Hepatocyte (in vitro differentiated cells): ENCODE measurements at regions not wholly inside any gene's neighbourhood (a gene's known extent, or its start where the extent isn't known, plus 50 kb on each side); places are given as distances from the start of the nearest gene placed in this dataset.

Source experiments
- DNase-seq: peaks from one replicate; pipeline ENCODE4 v3.0.0-alpha.2; 2016; ENCODE audit warnings: low spot score
- H2AFZ ChIP-seq: fragments of 200-600 bp; sonication (generic); 2 replicates; pipeline ENCODE4 v1.6.0; 2016; ENCODE audit warnings: antibody characterized with exemption, mild to moderate bottlenecking
- H3K27ac ChIP-seq: fragments of 200-600 bp; sonication (generic); 2 replicates; pipeline ENCODE4 v1.5.1; 2016; ENCODE audit warnings: mild to moderate bottlenecking
- H3K27me3 ChIP-seq: fragments of 200-600 bp; sonication (generic); 2 replicates; pipeline ENCODE4 v1.6.1; 2016
- H3K36me3 ChIP-seq: fragments of 200-600 bp; sonication (generic); replicated peaks from 2 replicates; pipeline ENCODE4 v1.5.1; 2016; ENCODE audit warnings: low read depth; ENCODE audit not compliant: insufficient read depth
- H3K4me1 ChIP-seq: fragments of 200-600 bp; sonication (generic); 2 replicates; pipeline ENCODE4 v1.5.1; 2016; ENCODE audit warnings: mild to moderate bottlenecking, moderate library complexity; ENCODE audit not compliant: insufficient read depth
- H3K4me2 ChIP-seq: fragments of 200-600 bp; sonication (generic); 2 replicates; pipeline ENCODE4 v1.6.0; 2016
- H3K4me3 ChIP-seq: fragments of 200-600 bp; sonication (generic); 2 replicates; pipeline ENCODE4 v1.5.1; 2016; ENCODE audit warnings: mild to moderate bottlenecking
- H3K79me2 ChIP-seq: fragments of 200-600 bp; sonication (generic); 2 replicates; pipeline ENCODE4 v1.6.0; 2017; ENCODE audit warnings: mild to moderate bottlenecking
- H3K9me2 ChIP-seq: fragments of 200-600 bp; sonication (generic); replicated peaks from 2 replicates; pipeline ENCODE4 v1.6.0; 2017; ENCODE audit warnings: mild to moderate bottlenecking; ENCODE audit not compliant: insufficient read depth
- H3K9me3 ChIP-seq: fragments of 200-600 bp; sonication (generic); 2 replicates; pipeline ENCODE4 v1.5.1; 2016; ENCODE audit warnings: low read depth, mild to moderate bottlenecking
- H4K20me1 ChIP-seq: fragments of 200-600 bp; sonication (generic); 2 replicates; pipeline ENCODE4 v1.6.0; 2016; ENCODE audit warnings: mild to moderate bottlenecking; ENCODE audit not compliant: insufficient read depth, poor library complexity, severe bottlenecking
- EZH2 ChIP-seq: fragments of 200-600 bp; sonication (generic); IDR thresholded peaks from 2 replicates; pipeline ENCODE4 v1.6.1; 2016; ENCODE audit warnings: antibody characterized with exemption, mild to moderate bottlenecking, borderline replicate concordance
- EZH2phosphoT487 ChIP-seq: fragments of 200-600 bp; sonication (generic); IDR thresholded peaks from one replicate; pipeline ENCODE4 v1.6.1; 2018; ENCODE audit warnings: antibody characterized with exemption, mild to moderate bottlenecking, low read depth, moderate library complexity; ENCODE audit not compliant: unreplicated experiment, severe bottlenecking
- WGBS: methylation state at CpG from one replicate; pipeline ENCODE4 v1.1.6; 2016; ENCODE audit warnings: low lambda C conversion rate; ENCODE audit errors: missing lambda C conversion rate; 5-methylcytosine and 5-hydroxymethylcytosine counted together
- TF ChIP-seq, protein P1 (sequence below): fragments of 200-600 bp; sonication (generic); IDR thresholded peaks from 2 replicates; pipeline ENCODE4 v1.5.1; 2016; ENCODE audit warnings: antibody characterized with exemption, mild to moderate bottlenecking; ENCODE audit not compliant: poor library complexity

GRCh38 chr4:138671106-138671505, 344.5 kb upstream of the NOCT start:
- Histone ChIP-seq H2AFZ (no peak overlapping the region), H3K4me3 (no peak overlapping the region), H3K27ac (no peak overlapping the region), H3K4me1 (no peaks in the 10 kb centered on the region), H3K36me3 (no peaks in the 10 kb centered on the region), H3K79me2 (no peaks in the 10 kb centered on the region), H4K20me1 (no peaks in the 10 kb centered on the region), H3K9me3 (no peaks in the 10 kb centered on the region), H3K4me2 (no peak overlapping the region), H3K9me2 (no peaks in the 10 kb centered on the region), H3K27me3 (no peaks in the 10 kb centered on the region)
- no peak for TF ChIP-seq EZH2phosphoT487
- no peak for TF ChIP-seq EZH2
- TF ChIP-seq, protein P1, sequence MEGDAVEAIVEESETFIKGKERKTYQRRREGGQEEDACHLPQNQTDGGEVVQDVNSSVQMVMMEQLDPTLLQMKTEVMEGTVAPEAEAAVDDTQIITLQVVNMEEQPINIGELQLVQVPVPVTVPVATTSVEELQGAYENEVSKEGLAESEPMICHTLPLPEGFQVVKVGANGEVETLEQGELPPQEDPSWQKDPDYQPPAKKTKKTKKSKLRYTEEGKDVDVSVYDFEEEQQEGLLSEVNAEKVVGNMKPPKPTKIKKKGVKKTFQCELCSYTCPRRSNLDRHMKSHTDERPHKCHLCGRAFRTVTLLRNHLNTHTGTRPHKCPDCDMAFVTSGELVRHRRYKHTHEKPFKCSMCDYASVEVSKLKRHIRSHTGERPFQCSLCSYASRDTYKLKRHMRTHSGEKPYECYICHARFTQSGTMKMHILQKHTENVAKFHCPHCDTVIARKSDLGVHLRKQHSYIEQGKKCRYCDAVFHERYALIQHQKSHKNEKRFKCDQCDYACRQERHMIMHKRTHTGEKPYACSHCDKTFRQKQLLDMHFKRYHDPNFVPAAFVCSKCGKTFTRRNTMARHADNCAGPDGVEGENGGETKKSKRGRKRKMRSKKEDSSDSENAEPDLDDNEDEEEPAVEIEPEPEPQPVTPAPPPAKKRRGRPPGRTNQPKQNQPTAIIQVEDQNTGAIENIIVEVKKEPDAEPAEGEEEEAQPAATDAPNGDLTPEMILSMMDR, result no peak
- no peak for DNase-seq

- H3K4me2 ChIP-seq, result no peak overlapping the region
- H3K9me2 ChIP-seq, result no peaks in the 10 kb centered on the region
- H4K20me1 ChIP-seq, result no peaks in the 10 kb centered on the region
- H3K27me3 ChIP-seq, result no peaks in the 10 kb centered on the region
- H3K36me3 ChIP-seq, result no peaks in the 10 kb centered on the region
- H3K4me3 ChIP-seq, result no peak overlapping the region
- H3K27ac ChIP-seq, result no peak overlapping the region
- no peaks in the 10 kb centered on the region for H3K9me3 ChIP-seq
- H2AFZ ChIP-seq, result no peak overlapping the region
- 73% methylated on average over 5 of the region's 5 CpGs for WGBS
- H3K4me1 ChIP-seq, result no peaks in the 10 kb centered on the region
- no peak for TF ChIP-seq EZH2phosphoT487
- TF ChIP-seq EZH2, result no peak
- TF ChIP-seq, protein P1, result no peak
- no peak for DNase-seq
- H3K79me2 ChIP-seq, result no peaks in the 10 kb centered on the region
These were observed 344.9 kb upstream of the NOCT start for GRCh38 chr4:138670681-138671080.

DNA sequence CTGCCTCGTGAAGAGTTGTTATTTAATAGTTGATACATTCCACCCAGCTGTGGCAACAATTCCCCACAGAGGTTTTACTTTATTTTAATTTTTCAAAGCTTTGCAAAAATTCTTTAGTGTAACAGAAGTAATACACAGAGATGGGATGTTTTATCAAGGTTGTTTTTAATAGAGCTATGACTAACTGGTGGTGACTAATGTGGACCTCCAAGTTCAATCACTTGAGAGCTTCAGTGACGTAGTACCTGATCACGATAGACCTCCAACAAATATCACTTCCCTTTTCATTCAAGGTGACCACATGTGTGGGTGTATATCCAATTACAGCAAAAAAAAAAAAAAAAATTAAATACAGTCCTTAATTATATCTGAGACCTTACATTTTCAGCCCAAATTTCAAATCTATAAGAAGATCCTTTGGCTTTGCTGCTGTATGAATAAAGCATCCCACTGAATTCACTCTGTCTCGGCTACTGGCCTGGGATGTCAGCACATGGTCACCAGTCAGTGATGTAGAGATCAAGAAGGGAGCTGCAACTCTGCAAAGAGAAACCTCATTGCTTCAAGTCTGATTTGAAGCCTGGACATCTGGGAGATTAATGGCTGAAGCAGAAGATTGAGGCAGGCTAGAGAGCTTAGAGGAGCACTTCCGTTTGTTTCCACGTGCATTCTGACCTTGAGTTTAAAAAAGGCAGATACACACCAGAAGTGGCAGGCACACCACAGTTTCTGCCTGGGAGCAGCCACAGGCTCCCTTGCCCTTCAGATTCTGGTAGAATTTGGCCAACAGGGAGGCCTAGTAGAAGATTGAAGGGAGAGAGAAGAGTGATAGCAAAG, 345.9 kb upstream of the NOCT start:
- H3K27ac ChIP-seq, result no peak overlapping the region
- H3K4me3 ChIP-seq, result no peak overlapping the region
- H4K20me1 ChIP-seq, result no peaks in the 10 kb centered on the region
- WGBS, result 80% methylated on average over 6 of the region's 6 CpGs
- H3K27me3 ChIP-seq, result no peaks in the 10 kb centered on the region
- TF ChIP-seq EZH2phosphoT487, result no peak
- H3K4me2 ChIP-seq, result no peak overlapping the region
- no peaks in the 10 kb centered on the region for H3K79me2 ChIP-seq
- H3K4me1 ChIP-seq, result no peaks in the 10 kb centered on the region
- H3K36me3 ChIP-seq, result no peaks in the 10 kb centered on the region
- H3K9me2 ChIP-seq, result no peaks in the 10 kb centered on the region
- no peak overlapping the region for H2AFZ ChIP-seq
- no peak for DNase-seq
- no peaks in the 10 kb centered on the region for H3K9me3 ChIP-seq

GRCh38 chr4:138668309-138668708, 347.3 kb upstream of the NOCT start:
- H3K9me3 ChIP-seq, result no peaks in the 10 kb centered on the region
- WGBS, result 84% methylated on average over 3 of the region's 3 CpGs
- H3K36me3 ChIP-seq, result no peaks in the 10 kb centered on the region
- H3K4me3 ChIP-seq, result no peak overlapping the region
- DNase-seq, result no peak
- no peaks in the 10 kb centered on the region for H3K9me2 ChIP-seq
- H2AFZ ChIP-seq, result no peak overlapping the region
- H3K79me2 ChIP-seq, result no peaks in the 10 kb centered on the region
- no peak overlapping the region for H3K4me2 ChIP-seq
- no peaks in the 10 kb centered on the region for H4K20me1 ChIP-seq
- H3K27me3 ChIP-seq, result no peaks in the 10 kb centered on the region
- TF ChIP-seq EZH2 (no peak), EZH2phosphoT487 (no peak)
- TF ChIP-seq, protein P1, result no peak
- H3K27ac ChIP-seq, result no peak overlapping the region
- H3K4me1 ChIP-seq, result no peaks in the 10 kb centered on the region
